ENCODE measurements at regions not wholly inside any gene's neighbourhood (a gene's known extent, or its start where the extent isn't known, plus 50 kb on each side); places are given as distances from the start of the nearest gene placed in this dataset.

GRCh38 chr2:224182498-224182897, 143.4 kb upstream of the SERPINE2 start:
- no peak for TF ChIP-seq POLR2A (IDR thresholded peaks at IDR 0.05; ENCODE audit: low read depth, low read length)
- no peak for TF ChIP-seq POLR2AphosphoS5 (IDR thresholded peaks at IDR 0.05; ENCODE audit: low read depth, low read length)
- no peak for TF ChIP-seq TAF1 (IDR thresholded peaks at IDR 0.05; ENCODE audit: low read depth, low read length)
- no peak for TF ChIP-seq SPI1 (IDR thresholded peaks at IDR 0.05; ENCODE audit: low read depth, low read length)
- TF ChIP-seq POU2F2 (IDR thresholded peaks at IDR 0.05; ENCODE audit: low read depth, low read length), result no peak
